Psoas muscle (tissue), 7 donors: ENCODE measurements at regions not wholly inside any gene's neighbourhood (a gene's known extent, or its start where the extent isn't known, plus 50 kb on each side); places are given as distances from the start of the nearest gene placed in this dataset.

Experiments
- ATAC-seq, 4 donors: fragments of 200-7000 bp; cut with Tn5 transposase; one replicate each; pipeline ENCODE4 v1.9.1; 2020; ENCODE audit warnings: moderate library complexity in 3 of 4, mild to moderate bottlenecking in 2 of 4
- DNase-seq, 2 donors: peaks; one replicate each; pipeline ENCODE4 v3.0.0-alpha.2; 2020
- H3K27ac ChIP-seq: fragments of 200-600 bp; one replicate; pipeline ENCODE4 v1.8.0; 2022
- H3K27me3 ChIP-seq, 3 donors: fragments of 200-600 bp in 1 of 3; one replicate each; pipeline versions ENCODE4 v1.6.1 to v1.8.0; 2013 to 2022; ENCODE audit warnings: low read length in 2 of 3, mild to moderate bottlenecking in 2 of 3, moderate library complexity in 1 of 3; ENCODE audit not compliant: insufficient read depth in 3 of 3
- H3K36me3 ChIP-seq, 2 donors: fragments of 200-600 bp in 1 of 2; one replicate each; pipeline versions ENCODE4 v1.6.1 to v1.8.0; 2013 to 2022; ENCODE audit warnings: low read depth in 1 of 2, mild to moderate bottlenecking in 1 of 2, moderate library complexity in 1 of 2; ENCODE audit not compliant: insufficient read depth in 1 of 2
- H3K4me1 ChIP-seq: fragments of 200-600 bp; one replicate; pipeline ENCODE4 v1.8.0; 2022
- H3K4me3 ChIP-seq: fragments of 200-600 bp; one replicate; pipeline ENCODE4 v1.8.0; 2022; ENCODE audit warnings: mild to moderate bottlenecking
- H3K9me3 ChIP-seq: fragments of 200-600 bp; one replicate; pipeline ENCODE4 v1.8.0; 2022
- CTCF ChIP-seq: fragments of 200-600 bp; IDR thresholded peaks from one replicate; pipeline ENCODE4 v1.8.0; 2022; ENCODE audit warnings: antibody characterized with exemption
- WGBS, 3 donors: extraction: QIAGEN DNeasy Blood & Tissue Kit; methylation state at CpG; one replicate each; pipeline versions ENCODE4 v1.1.6 to v1.1.7; 2013; 5-methylcytosine and 5-hydroxymethylcytosine counted together
- intact Hi-C, 2 donors: fragments of 100-400 bp; cut with DNase I; formaldehyde crosslinking; loops; one replicate each; pipeline versions ENCODE4 v1.11.0 to v1.14.2; 2022
- donor health status: healthy with polysubstance abuse.
- donor health status: DM: no; HTN: no; CAD: no; lungs with moderate emphysema.
- donor health status: Bipolar disorder and iron deficiency.
- donor health status: healthy.
- donor health status: DM: yes; HTN: yes; CAD: no.
- donor health status: DM: no; HTN: no; CAD: no.
- donor health status: DM: yes; HTN: yes; CAD: no.

DNA sequence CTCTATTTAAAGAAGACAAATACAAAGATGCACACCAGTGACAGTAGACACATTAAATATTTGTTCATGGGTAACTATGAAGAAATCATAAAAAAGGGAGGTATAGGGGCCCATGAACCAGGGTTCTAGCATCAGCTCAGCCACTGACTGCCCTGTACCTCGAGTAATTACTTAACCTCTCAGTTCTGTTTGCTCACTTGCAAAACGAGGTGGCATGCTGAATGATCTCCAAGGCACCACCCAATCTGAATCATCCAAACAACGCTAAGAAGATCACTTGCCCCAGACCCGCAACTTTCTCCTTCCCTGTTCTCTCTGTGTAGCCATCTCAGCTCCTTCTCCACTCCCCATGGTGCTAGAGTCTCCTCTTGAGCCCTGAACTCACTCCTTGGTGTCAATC, 374.7 kb downstream of the VPS13C start:
- no peak for ATAC-seq
- Histone ChIP-seq H3K27me3 (no peaks in the 10 kb centered on the region), H3K27ac (no peak overlapping the region), H3K36me3 (no peaks in the 10 kb centered on the region), H3K4me1 (peaks cover 11% of the 10 kb centered on the region), H3K9me3 (no peaks in the 10 kb centered on the region), H3K4me3 (no peak overlapping the region)
- 73 to 78% (median 77%) methylated on average over 4 of the region's 4 CpGs for WGBS, 3 donors
- no peak for DNase-seq
- intact Hi-C loops, result no loop called here
- TF ChIP-seq CTCF, result no peak

DNA sequence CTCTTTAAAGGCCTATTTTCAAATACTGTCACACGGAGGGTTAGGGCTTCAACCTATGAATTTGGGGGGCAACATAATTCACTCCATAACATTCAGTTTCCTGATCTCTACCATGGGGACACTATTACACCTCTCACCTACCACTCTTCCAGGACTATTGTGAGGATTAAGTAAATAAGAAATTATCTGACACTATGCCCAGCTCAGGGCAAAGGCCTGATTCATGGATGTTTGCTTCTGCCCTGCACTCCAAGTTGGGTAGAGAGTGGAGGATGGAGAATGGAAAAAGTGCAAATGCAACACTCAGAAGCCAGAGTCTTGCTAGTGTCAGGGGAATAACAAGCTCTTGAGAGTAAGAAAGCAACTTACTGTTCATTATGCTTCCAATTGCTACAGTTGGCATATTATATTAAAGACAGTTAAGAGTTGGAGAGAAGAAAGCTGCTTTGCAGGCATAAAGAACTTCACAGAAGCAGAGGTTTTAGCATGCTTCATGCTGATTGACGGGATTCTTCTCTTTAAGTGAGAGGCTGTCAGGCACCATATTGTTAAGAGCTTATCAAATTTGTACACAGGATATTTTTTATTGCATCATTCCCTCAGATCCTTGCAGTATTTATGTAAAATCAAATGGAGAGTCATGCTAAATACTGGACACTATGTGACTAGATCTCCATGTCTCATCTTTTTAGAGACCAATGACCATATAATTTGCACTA, 375.3 kb downstream of the VPS13C start:
- TF ChIP-seq CTCF, result no peak
- ATAC-seq (no peak), DNase-seq (no peak)
- intact Hi-C loops, result no loop called here
- Histone ChIP-seq H3K9me3 (no peaks in the 10 kb centered on the region), H3K27me3 (no peaks in the 10 kb centered on the region), H3K4me3 (no peak overlapping the region), H3K36me3 (no peaks in the 10 kb centered on the region), H3K27ac (no peak overlapping the region), H3K4me1 (peaks cover 11% of the 10 kb centered on the region)
- WGBS, 3 donors, result 91 to 95% (median 94%) methylated on average over 2 of the region's 2 CpGs

GRCh38 chr15:61682891-61683735, 377.1 kb downstream of the VPS13C start:
- no peak overlapping the region for H3K27ac ChIP-seq
- WGBS, 3 donors, result 61 to 74% (median 64%) methylated on average over 6 of the region's 6 CpGs

DNA sequence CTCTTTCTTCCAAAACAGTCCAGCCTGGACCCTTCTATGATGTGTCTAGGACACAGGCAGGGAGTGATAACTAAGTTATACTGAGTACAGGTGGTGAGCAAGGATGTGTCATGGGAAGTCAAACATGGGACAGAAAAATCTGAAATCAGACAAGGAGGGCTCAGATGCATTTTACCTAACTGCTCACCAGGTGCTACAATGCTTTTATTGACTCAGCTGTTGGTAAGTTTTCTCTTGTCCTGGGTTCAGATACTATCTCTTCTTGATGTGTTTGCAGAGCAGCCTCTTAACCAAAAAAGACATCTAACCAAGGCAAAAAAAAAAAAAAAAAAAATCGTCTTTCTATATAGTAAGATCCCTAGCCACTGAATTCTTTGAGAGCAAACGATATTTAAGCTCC, 378.6 kb downstream of the VPS13C start:
- Histone ChIP-seq H3K27ac (no peak overlapping the region), H3K36me3 (no peaks in the 10 kb centered on the region), H3K9me3 (no peaks in the 10 kb centered on the region), H3K4me3 (no peak overlapping the region), H3K27me3 (no peaks in the 10 kb centered on the region), H3K4me1 (peaks cover 5% of the 10 kb centered on the region)
- DNase-seq (no peak), ATAC-seq (no peak)
- 69 to 70% (median 69%) methylated on average over 2 of the region's 2 CpGs for WGBS, 3 donors
- intact Hi-C loops, result no loop called here
- no peak for TF ChIP-seq CTCF

More at GRCh38 chr15:61682891-61683735, 377.1 kb downstream of the VPS13C start:
- no peaks in the 10 kb centered on the region for H3K36me3 ChIP-seq
- H3K27me3 ChIP-seq, result no peaks in the 10 kb centered on the region
- no peak for DNase-seq
- no peak for TF ChIP-seq CTCF
- H3K4me1 ChIP-seq, result peaks cover 11% of the 10 kb centered on the region
- intact Hi-C loops, result no loop called here
- no peaks in the 10 kb centered on the region for H3K9me3 ChIP-seq
- no peak overlapping the region for H3K4me3 ChIP-seq
- no peak for ATAC-seq
